ENCODE measurements at regions not wholly inside any gene's neighbourhood (a gene's known extent, or its start where the extent isn't known, plus 50 kb on each side); places are given as distances from the start of the nearest gene placed in this dataset.

DNA sequence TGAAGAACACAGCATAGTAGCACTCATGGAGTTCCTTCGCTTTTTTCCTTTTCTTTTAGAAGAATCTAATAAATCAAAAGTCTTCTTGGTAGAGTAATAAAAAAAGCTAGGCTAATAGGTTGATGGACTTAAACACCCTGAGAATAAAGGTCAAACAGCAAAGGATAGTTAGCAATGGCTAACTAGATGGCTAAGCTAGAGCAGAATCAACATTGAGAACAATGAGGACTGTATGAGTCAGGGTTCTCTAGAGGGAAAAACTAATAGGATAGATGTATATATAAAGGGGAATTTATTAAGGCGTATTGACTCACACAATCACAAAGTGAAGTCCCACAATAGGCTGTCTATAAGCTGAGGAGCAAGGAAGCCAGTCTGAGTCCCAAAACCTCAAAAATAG is 550.9 kb downstream of the GLUD2 start:
- no peak for TF ChIP-seq POLR2A (IDR thresholded peaks at IDR 0.05)
- TF ChIP-seq, protein P1, sequence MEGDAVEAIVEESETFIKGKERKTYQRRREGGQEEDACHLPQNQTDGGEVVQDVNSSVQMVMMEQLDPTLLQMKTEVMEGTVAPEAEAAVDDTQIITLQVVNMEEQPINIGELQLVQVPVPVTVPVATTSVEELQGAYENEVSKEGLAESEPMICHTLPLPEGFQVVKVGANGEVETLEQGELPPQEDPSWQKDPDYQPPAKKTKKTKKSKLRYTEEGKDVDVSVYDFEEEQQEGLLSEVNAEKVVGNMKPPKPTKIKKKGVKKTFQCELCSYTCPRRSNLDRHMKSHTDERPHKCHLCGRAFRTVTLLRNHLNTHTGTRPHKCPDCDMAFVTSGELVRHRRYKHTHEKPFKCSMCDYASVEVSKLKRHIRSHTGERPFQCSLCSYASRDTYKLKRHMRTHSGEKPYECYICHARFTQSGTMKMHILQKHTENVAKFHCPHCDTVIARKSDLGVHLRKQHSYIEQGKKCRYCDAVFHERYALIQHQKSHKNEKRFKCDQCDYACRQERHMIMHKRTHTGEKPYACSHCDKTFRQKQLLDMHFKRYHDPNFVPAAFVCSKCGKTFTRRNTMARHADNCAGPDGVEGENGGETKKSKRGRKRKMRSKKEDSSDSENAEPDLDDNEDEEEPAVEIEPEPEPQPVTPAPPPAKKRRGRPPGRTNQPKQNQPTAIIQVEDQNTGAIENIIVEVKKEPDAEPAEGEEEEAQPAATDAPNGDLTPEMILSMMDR (IDR thresholded peaks at IDR 0.05), result no peak

All from thyroid gland (tissue), 4 donors.